ENCODE measurements at regions not wholly inside any gene's neighbourhood (a gene's known extent, or its start where the extent isn't known, plus 50 kb on each side); places are given as distances from the start of the nearest gene placed in this dataset.

- no peaks in the 10 kb centered on the region for H3K36me3 ChIP-seq
- no peaks in the 10 kb centered on the region for H3K4me1 ChIP-seq
- no peak overlapping the region for H3K27ac ChIP-seq
- DNase-seq = no peak
- H3K4me3 ChIP-seq = no peak overlapping the region
- H3K27me3 ChIP-seq = no peaks in the 10 kb centered on the region
- no peak for TF ChIP-seq CTCF (IDR thresholded peaks at IDR 0.05)
- intact Hi-C loops (cut with DNase I; ENCODE audit: low total_unique reads) = no loop called here
- no peaks in the 10 kb centered on the region for H3K9me3 ChIP-seq
These were observed 1550.1 kb upstream of the TENM4 start for GRCh38 chr11:80990885-80991284.

- Histone ChIP-seq H3K9me3 (no peaks in the 10 kb centered on the region), H3K36me3 (no peaks in the 10 kb centered on the region), H3K27ac (no peak overlapping the region), H3K4me3 (no peak overlapping the region), H3K27me3 (no peaks in the 10 kb centered on the region), H3K4me1 (no peaks in the 10 kb centered on the region)
- intact Hi-C loops (cut with DNase I; ENCODE audit: low total_unique reads) = no loop called here
- no peak for TF ChIP-seq CTCF (IDR thresholded peaks at IDR 0.05)
- DNase-seq = no peak
These were observed 1546.3 kb upstream of the TENM4 start for GRCh38 chr11:80987171-80987570.

GRCh38 chr11:80986421-80987074 is 1545.7 kb upstream of the TENM4 start:
- Histone ChIP-seq H3K36me3 (no peaks in the 10 kb centered on the region), H3K27ac (no peak overlapping the region), H3K9me3 (no peaks in the 10 kb centered on the region), H3K27me3 (no peaks in the 10 kb centered on the region), H3K4me1 (no peaks in the 10 kb centered on the region), H3K4me3 (no peak overlapping the region)
- intact Hi-C loops (cut with DNase I; ENCODE audit: low total_unique reads) = no loop called here
- no peak for DNase-seq
- no peak for TF ChIP-seq CTCF (IDR thresholded peaks at IDR 0.05)

GRCh38 chr11:80980227-80980626 is 1539.4 kb upstream of the TENM4 start:
- intact Hi-C loops (cut with DNase I; ENCODE audit: low total_unique reads) = no loop called here
- Histone ChIP-seq H3K4me1 (no peaks in the 10 kb centered on the region), H3K36me3 (no peaks in the 10 kb centered on the region), H3K27me3 (no peaks in the 10 kb centered on the region), H3K9me3 (no peaks in the 10 kb centered on the region), H3K4me3 (no peak overlapping the region), H3K27ac (no peak overlapping the region)
- no peak for TF ChIP-seq CTCF (IDR thresholded peaks at IDR 0.05)
- no peak for DNase-seq

- no peak overlapping the region for H3K4me3 ChIP-seq
- H3K4me1 ChIP-seq = peaks cover 0 to 4% (median 0%) of the 10 kb centered on the region in 4 donors
- no peaks in the 10 kb centered on the region for H3K9me3 ChIP-seq
- no peak for DNase-seq
- no peak for TF ChIP-seq CTCF (IDR thresholded peaks at IDR 0.05)
- H3K27me3 ChIP-seq = no peaks in the 10 kb centered on the region
- H3K27ac ChIP-seq = no peak overlapping the region
- intact Hi-C loops (cut with DNase I; ENCODE audit: low total_unique reads) = no loop called here
- no peaks in the 10 kb centered on the region for H3K36me3 ChIP-seq
These were observed 1533.0 kb upstream of the TENM4 start for GRCh38 chr11:80973786-80974185.

GRCh38 chr11:80970037-80970436 is 1529.2 kb upstream of the TENM4 start:
- intact Hi-C loops (cut with DNase I; ENCODE audit: low total_unique reads) = no loop called here

More at GRCh38 chr11:80970037-80970436, 1529.2 kb upstream of the TENM4 start:
- Histone ChIP-seq H3K36me3 (no peaks in the 10 kb centered on the region), H3K4me3 (no peak overlapping the region), H3K9me3 (no peaks in the 10 kb centered on the region), H3K4me1 (peaks cover 0 to 4% (median 0%) of the 10 kb centered on the region in 4 donors), H3K27me3 (no peaks in the 10 kb centered on the region), H3K27ac (no peak overlapping the region)
- no peak for TF ChIP-seq CTCF (IDR thresholded peaks at IDR 0.05)
- DNase-seq = no peak

Data from tibial artery (tissue), 4 donors.